SK-N-MC (cell line): ENCODE measurements at regions not wholly inside any gene's neighbourhood (a gene's known extent, or its start where the extent isn't known, plus 50 kb on each side); places are given as distances from the start of the nearest gene placed in this dataset.

Source experiments
- EZH2 ChIP-seq: fragments of 200-600 bp; sonication (generic); IDR thresholded peaks from one replicate; pipeline ENCODE4 v1.6.1; 2017; ENCODE audit warnings: antibody characterized with exemption
- FOXP2 ChIP-seq: optimal IDR thresholded peaks from 2 replicates; pipeline ENCODE3; 2011; ENCODE audit warnings: mild to moderate bottlenecking, moderate library complexity; ENCODE audit not compliant: insufficient read depth; ENCODE audit errors: extremely low read length, control extremely low read depth
- POLR2AphosphoS5 ChIP-seq: IDR thresholded peaks from 2 replicates; pipeline ENCODE4 v1.6.1; 2012; ENCODE audit warnings: mild to moderate bottlenecking, low read depth, low read length, borderline replicate concordance

DNA sequence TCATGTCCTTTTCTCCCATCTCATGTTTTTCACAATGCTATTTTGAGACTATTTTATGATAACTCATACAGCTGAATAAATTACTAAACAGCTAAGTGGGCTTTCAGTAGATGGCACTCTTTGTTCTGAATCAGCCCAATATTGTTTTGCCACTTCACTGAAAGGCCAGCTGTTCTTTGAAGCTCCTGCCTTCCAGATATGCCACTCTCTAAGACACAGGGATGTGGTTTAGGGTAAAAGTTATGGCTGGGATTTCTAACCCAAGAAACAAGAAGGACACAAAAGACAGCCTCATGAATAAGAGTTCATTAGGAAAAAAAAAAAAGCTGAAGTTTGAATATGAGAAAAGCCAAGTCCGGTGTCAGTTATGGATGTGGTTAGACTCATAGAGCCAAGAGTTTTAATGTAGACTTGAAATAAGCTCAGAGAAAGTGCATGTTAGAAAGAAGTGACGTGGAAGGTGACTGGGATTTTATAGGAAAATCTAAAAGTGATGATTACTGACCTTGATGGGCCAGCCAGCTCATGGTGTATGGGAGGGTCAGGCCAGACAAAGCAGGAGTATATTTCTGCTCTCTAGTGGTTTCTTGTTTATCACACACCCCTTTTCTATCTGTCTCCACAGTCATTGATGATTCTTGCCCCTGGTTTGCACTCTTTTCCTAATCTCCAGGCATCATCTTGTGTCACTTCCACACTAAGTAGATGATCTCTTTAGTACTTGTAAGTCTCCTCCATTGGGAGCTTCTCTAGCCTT, 488.5 kb downstream of the NR2F1-AS1 start:
- TF ChIP-seq POLR2AphosphoS5 (no peak), FOXP2 (no peak), EZH2 (no peak)
